GM18520 (cell line): ENCODE measurements at regions not wholly inside any gene's neighbourhood (a gene's known extent, or its start where the extent isn't known, plus 50 kb on each side); places are given as distances from the start of the nearest gene placed in this dataset.
A peak's percentile ranks its signal among the peaks of the same experiment; 100 is the strongest.

Source experiments
- ATAC-seq: cut with Tn5 transposase; IDR thresholded peaks from one replicate; pipeline ENCODE4 v1.9.1; 2021; ENCODE audit not compliant: unreplicated experiment

GRCh38 chr15:31472636-31473384, 146.2 kb downstream of the KLF13 start:
- peak; percentile 86 for ATAC-seq

- ATAC-seq, result no peak
Observed at GRCh38 chr15:31473385-31474058, 146.9 kb downstream of the KLF13 start.

DNA sequence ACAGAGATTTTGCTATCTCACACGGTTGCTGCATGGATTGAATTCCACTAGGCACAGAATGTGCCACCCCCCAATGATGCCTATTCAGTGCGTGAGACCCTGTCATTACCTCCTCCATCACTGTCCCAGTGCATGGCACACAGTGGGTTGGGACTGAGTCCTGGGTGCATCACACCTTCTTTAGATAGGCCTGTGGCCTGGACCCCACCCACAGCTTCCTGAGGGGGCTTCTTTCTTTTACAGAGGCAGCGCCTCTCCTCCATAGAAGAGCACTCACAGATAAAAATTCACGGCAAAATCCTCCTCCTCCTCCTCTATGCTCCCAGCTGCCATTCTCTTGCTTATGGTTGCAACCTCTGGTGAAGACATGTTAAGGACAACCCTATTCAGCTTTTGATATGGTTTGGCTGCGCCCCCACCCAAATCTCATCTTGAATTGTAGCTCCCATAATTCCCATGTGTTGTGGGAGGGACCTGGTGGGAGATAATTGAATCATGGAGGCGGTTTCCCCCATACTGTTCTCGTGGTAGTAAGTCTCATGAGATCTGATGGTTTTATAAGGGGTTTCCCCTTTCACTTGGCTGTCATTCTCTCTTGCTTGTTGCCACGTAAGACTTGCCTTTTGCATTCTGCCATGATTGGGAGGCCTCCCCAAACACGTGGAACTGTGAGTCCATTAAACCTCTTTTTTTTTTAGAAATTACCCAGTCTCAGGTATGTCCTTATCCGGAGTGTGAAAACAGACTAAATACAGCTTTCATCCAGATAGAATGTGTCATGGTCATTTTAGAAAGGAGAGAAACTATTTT, 147.6 kb downstream of the KLF13 start:
- ATAC-seq, result no peak

- no peak for ATAC-seq
Observed at GRCh38 chr15:31476236-31476810, 149.7 kb downstream of the KLF13 start.

DNA sequence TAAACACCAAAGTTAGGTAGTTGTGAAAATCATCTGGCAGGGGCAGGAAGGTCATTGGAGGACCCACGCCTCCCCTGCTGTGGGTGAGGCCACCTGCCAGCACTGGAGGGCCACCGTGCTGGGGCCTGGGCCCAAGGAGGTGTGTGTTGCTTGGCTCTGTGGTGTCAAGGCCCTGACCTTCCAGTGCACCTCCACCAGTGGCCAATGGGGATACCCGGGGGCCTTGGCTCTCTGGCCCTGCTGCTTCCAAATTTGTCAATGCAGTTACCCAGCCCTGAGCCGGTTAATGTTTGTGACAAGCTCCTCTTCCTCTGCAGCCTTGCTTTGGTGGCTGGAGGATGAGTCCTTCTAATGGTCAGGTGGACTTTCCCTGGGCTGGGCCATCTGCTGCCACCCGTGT, 150.2 kb downstream of the KLF13 start:
- ATAC-seq, result no peak

GRCh38 chr15:31477301-31477700, 150.7 kb downstream of the KLF13 start:
- no peak for ATAC-seq

DNA sequence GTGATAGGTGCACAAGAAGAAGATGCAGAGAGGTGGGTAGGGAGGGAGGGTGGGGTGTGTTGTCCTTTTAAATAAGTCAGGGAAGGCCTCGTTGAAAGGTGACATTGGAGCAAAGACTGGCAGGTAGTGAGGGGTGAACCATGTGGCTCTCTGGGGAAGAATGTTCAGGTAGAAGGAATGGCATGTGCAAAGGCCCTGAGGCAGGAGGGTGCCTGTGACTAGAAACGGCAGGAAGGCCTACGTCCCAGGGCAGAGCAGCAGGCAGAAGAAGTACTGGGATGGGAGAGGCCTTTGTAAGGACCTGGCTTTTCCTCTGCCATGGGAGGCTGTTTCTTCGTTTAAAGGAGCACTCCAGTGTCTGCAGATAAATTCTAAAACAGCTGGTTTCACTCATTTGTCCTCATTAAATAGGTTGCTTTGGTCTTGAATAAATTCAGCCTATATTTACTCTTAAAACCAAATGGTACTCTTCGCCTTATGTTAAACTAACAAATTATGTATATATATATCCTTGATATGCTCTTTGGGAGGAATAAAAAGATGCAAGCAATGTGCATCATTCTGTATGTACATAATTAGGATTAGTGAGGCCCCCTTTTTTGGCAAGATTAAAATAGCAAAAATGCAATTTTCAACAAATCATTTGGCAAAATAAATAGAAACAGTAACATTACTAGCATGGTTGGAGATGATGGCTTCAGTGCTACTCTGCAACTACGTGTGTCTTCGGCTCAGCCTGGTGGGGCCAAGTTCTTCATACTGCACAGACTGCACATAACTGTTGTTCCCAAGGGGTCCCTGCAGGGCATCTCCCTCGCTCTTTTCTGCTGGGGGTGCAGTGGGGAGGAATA, 151.4 kb downstream of the KLF13 start:
- ATAC-seq, result no peak

DNA sequence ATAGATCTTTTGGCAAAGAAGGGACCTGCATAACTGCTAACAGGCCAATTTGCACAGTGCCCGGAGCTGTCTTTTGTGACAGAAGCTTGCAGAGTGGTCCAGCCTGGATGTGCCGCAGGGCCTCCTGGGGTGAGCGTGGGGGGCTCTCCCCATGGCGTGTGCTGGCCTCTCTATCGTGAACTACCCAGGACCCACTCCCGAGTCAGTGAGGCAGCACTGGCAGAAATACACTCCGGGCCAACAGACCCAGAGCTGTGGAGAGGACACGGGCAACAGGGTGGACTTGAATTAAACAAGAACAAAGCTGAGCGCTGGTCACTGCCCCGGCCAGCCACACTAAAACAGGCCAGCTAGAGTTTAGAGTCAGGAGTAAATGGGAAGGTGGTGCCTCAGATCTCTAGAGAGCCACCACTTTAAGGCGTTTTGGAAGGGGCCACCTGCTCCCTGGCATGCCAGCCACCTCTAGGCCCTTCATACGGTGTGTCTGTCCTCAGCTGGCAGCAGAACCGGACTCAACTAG, 152.1 kb downstream of the KLF13 start:
- no peak for ATAC-seq

- no peak for ATAC-seq
Observed at GRCh38 chr15:31480356-31481025, 153.9 kb downstream of the KLF13 start.

DNA sequence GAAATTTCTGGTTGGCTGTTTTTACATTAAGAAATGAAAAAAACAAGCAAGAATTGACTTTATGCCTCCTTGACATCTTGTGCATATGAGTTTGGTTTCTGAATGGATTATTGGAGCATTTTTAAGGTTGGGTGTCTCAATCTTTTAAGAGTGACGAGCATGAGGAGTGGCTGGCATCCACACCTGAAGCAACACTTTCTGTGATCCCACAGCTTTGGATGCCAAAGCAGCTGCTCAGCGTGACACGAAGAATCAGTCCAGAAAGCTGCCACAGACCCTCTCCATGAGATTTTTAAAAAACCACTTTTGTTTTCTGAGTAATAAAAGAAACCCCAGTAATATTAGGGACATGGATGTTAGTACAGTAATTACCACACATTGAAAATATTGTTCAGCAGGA, 154.5 kb downstream of the KLF13 start:
- no peak for ATAC-seq

DNA sequence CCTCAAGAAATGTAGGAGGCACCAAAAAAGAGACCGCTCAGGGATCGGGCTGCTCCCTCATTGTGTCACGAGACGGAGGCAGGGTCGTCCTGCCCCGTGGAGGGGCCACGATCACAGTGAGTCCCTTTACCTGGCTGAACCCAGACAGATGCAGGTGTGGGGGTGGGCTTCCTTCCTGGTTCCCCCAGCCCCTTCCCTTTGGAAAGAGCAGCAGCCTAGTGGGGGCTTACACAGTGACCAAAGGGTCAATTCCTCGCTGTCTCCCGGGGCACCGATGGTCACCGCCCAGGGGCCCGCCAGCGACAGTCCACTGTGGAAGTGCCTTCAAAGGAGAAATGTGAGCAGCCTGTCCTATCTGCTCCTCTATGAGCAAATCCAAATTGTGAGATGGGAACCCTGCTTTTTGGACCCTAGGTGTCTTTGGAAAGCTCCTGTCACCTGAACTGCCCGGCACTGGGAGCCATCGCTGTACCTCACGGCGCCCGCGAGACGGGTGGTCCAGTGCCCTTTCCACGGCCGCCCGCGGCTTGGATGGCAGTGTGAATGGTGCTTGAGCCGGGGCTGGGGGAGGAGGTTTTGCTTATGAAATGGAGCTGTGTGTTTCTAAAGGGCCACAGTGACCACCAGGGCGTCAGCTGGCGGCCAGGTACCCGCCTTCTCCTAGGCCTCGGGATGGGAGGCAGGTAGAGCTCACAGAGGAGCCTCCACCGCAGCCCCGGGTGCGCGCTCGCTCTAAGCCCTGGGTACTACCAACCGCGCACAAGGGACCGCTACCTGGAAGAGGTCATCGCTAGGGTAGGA, 155.7 kb downstream of the KLF13 start:
- ATAC-seq, result no peak

DNA sequence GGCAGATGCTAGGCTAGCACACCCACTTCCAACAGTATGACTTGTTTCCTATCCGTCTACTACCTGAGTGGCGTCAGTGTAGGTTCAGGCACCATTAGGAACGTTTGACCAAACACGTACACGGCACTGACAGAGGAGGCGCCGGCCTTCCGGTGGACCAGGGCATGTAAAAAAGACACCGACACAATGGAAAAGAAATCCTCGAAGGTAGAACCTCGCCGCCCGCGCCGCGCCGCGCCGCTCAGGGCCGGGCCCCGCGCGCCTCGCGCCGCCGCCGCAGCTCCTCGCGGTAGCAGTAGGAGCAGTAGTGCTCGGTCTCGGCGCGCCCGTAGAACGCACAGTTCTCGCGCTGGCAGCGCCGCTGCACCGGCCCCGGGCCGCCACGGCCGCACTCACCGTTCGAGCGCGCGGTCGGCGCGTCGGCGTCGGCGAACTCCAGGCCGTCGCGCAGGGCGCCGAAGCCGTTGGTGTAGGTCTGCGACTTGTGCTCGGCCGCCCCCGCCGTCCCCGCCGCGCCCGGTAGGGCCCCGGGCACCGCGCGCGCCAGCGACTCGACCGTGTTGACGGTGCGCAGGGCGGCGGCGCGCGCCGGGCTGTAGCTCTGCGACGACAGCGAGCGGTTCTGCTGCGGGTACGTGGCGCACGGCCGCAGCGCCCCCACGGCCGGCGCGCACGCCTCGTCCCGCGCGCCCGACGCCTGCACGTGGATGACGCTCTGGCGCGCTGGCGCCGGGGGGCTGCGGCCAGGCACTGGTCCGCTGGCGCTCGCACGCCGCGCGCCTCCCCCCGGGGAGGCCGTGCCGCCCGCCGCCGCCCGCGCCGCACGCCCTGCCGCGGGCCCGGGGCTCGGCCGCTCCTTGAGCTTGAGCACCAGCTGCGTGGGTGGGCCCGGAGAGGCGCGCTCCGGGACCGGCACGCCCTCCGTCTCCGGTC, 156.7 kb downstream of the KLF13 start:
- ATAC-seq, result no peak

GRCh38 chr15:31483986-31484951, 157.6 kb downstream of the KLF13 start:
- no peak for ATAC-seq

- ATAC-seq, result no peak
Observed at GRCh38 chr15:31484986-31485385, 158.4 kb downstream of the KLF13 start.

- no peak for ATAC-seq
Observed at GRCh38 chr15:31485431-31485830, 158.8 kb downstream of the KLF13 start.

DNA sequence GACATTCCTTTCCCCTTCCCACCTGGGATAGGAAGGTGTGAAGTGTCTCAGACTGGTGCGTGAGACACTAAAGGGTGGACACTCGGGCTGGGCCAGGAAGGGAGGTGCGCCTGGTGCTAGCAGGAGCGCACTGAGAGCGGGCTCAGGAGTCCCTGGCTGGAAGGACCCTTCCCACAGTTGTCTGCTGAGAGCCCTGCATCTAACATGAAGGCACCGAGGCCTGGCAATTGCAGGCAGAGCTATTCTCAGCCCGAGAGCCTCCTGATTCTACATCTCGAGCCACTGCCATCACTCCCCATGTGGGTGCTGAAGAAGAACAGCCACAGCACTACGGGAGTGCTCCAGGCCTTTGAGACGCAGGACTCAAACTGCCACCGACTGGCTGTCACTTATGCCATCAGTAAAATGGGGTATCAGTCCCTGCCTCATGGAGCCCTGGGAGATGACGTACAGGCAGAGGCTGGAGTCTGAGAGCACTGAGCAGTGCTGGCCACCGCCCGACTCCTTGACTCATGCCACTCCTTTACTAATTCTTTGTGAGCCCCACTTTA, 159.4 kb downstream of the KLF13 start:
- ATAC-seq, result no peak
